ENCODE measurements at regions not wholly inside any gene's neighbourhood (a gene's known extent, or its start where the extent isn't known, plus 50 kb on each side); places are given as distances from the start of the nearest gene placed in this dataset. TPM values are rescaled to one million over a fixed set of nuclear protein-coding genes. Genes with fewer than 3 reads are reported as not detected.

DNA sequence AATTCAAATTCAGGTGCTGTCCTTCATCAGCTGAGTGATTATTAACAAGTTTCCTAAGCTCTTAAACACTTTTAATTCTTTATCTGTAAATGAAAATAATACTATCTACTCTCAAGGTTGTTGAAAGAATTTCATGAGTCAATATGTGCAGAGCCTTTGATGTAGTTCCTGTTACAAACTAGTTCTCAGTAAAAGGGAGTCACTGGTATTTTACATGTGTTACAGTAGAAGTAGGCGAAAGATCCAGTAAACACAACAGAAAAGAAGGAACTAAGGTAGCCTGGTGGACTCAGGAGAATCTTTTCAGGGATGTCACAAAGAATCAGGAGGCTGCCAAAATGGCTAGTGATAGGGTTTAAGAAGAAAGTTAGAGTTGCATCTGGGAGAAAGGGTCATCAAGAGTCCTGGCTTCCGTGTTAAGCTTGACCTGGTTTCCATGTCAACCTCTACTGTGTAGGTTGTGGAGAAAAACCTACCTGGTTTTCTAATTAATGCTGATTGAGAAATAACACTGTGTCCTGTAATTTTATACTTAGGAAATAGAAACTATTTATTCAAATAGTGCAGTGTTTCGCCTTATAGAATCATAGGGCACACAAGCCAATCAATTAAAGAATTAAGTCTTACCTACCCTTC is 58.3 kb upstream of the TRIB2 start:
- ATAC-seq, result no peak
- DNase-seq, result no peak
- intact Hi-C loops (cut with micrococcal nuclease), result no loop called here

- intact Hi-C loops (cut with micrococcal nuclease), result no loop called here
- no peak for DNase-seq
- ATAC-seq, result no peak
Measured at GRCh38 chr2:12661489-12661888, 55.2 kb upstream of the TRIB2 start.

DNA sequence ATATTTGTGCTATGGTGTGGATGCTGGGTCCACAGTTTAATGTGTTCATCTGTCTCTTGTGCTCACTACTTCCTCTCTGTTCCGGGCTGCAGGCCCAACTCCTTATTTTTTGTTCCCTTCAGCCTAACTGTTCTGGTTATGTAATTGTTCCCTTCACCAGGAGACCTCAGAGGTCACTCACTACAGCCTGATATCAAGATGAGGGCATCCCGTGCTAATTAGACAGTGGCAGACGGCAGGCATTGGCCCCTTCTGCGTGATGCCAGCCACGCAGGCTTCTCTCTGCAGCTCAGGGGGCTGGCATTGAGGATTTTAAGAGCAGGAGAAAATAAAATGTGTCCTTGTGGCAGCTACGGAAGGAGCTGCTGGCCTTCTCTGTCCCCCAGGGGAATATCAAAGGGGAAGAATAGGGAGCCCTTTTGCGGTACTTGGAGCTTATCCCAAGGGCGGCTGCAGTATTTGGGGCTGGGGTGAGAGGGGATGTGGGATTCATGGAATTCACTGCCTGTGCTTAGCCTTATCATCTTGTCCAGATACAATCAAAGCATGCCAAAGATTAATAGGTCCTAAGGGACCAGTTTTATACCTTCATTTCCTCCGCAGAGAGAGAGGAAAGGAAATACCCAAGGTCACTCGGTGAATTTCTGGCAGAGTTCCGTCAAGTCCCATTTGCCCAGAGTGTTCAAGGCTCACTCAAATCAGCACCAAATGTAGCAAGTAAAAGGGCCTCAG is 53.3 kb upstream of the TRIB2 start:
- ATAC-seq (peak; percentile 94), DNase-seq (peak; percentile 40)

DNA sequence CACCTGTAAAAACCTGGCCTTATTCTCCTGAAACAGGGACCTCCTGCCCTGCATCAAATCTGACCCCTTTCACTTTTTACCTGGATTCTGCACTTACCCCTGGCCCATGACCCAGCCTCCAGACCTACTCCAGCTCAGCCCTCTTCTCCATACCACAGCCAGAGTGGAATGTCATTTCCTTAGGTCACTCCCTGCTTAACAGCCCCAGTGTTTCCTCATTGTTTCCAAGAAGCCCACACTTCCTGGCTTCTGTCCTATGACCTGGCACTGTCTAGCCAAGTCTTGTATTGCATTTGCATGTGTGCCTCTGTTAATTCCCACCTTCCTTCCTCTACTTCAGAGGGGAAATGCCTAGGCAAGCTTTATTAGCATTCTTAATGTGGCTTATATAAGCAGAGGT is 51.4 kb upstream of the TRIB2 start:
- intact Hi-C loops (cut with micrococcal nuclease), result no loop called here
- ATAC-seq (peak; percentile 71), DNase-seq (no peak)

More for the DNA sequence above, 53.3 kb upstream of the TRIB2 start:
- intact Hi-C loops (cut with micrococcal nuclease), result no loop called here

- ATAC-seq, result no peak
- intact Hi-C loops (cut with micrococcal nuclease), result no loop called here
Measured at GRCh38 chr2:12666445-12666844, 50.3 kb upstream of the TRIB2 start.

More at GRCh38 chr2:12666445-12666844, 50.3 kb upstream of the TRIB2 start:
- no peak for DNase-seq

Small RNAs in the stretch of these regions (microRNA-seq; reads per million reads assigned to microRNA genes)
- not detected for gene MIR3681 (ENCODE audit: borderline number of aligned reads)

Data from left ventricle myocardium superior (tissue), 1 donor.